ENCODE measurements at regions not wholly inside any gene's neighbourhood (a gene's known extent, or its start where the extent isn't known, plus 50 kb on each side); places are given as distances from the start of the nearest gene placed in this dataset.

GRCh38 chr11:129733981-129734380 is 81.7 kb upstream of the TMEM45B start:
- Mint-ChIP-seq H3K27ac (ENCODE audit: unreplicated experiment) (no peak overlapping the region), H3K4me1 (ENCODE audit: low read depth, unreplicated experiment) (no peaks in the 10 kb centered on the region), H3K4me3 (ENCODE audit: unreplicated experiment) (no peak overlapping the region), H3K9me3 (ENCODE audit: unreplicated experiment) (no peaks in the 10 kb centered on the region), H3K36me3 (ENCODE audit: unreplicated experiment) (no peaks in the 10 kb centered on the region), H3K27me3 (ENCODE audit: unreplicated experiment) (peaks cover 2% of the 10 kb centered on the region)
- TF ChIP-seq CTCF (IDR thresholded peaks at IDR 0.05; ENCODE audit: partially characterized antibody, unreplicated experiment), result no peak
- DNase-seq, result no peak

DNA sequence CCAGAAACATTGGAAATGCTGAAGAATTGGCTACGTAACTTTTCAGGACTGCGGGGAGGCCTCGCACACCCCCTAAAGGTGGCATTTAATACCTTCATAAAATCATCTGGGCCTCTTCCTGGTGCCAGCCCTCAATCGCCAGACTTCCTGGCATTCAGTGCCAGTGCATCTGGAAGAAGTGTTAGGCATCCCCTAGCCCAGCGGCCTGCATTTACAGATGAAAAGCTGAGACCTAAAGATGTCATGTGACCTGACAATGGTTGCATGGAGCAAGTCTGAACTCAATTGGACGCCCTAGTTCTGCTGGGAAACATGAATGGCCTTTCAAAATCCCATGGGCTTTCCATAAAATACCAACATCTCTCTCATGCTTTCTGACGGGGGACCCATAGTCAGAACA is 81.0 kb upstream of the TMEM45B start:
- Mint-ChIP-seq H3K4me1 (ENCODE audit: low read depth, unreplicated experiment) (no peaks in the 10 kb centered on the region), H3K27ac (ENCODE audit: unreplicated experiment) (no peak overlapping the region), H3K4me3 (ENCODE audit: unreplicated experiment) (no peak overlapping the region), H3K27me3 (ENCODE audit: unreplicated experiment) (no peaks in the 10 kb centered on the region), H3K36me3 (ENCODE audit: unreplicated experiment) (no peaks in the 10 kb centered on the region), H3K9me3 (ENCODE audit: unreplicated experiment) (no peaks in the 10 kb centered on the region)
- no peak for TF ChIP-seq CTCF (IDR thresholded peaks at IDR 0.05; ENCODE audit: partially characterized antibody, unreplicated experiment)
- DNase-seq, result no peak

DNA sequence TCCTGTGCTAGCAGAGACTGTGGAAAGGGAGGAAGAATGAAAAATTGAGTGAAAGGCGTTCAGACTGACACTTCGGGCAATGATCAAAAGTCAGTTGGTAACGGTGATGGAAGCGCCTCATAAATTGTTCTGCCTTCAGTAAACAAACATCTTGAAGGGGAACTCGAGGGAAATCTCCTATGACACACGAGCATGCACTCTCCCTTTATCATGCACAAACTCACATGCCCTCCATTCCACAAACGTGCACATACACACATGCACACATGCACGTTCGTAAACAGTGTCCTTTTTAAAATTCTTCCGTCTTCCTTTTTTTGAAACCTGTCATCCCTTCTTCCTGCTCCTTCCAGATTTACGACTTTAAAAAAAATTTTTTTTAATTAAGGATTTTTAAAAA is 77.8 kb upstream of the TMEM45B start:
- no peak for TF ChIP-seq CTCF (IDR thresholded peaks at IDR 0.05; ENCODE audit: partially characterized antibody, unreplicated experiment)
- H3K9me3 Mint-ChIP-seq (ENCODE audit: unreplicated experiment), result no peaks in the 10 kb centered on the region
- no peaks in the 10 kb centered on the region for H3K36me3 Mint-ChIP-seq (ENCODE audit: unreplicated experiment)
- DNase-seq, result no peak
- H3K27me3 Mint-ChIP-seq (ENCODE audit: unreplicated experiment), result no peaks in the 10 kb centered on the region
- H3K4me1 Mint-ChIP-seq (ENCODE audit: low read depth, unreplicated experiment), result no peaks in the 10 kb centered on the region
- H3K27ac Mint-ChIP-seq (ENCODE audit: unreplicated experiment), result no peak overlapping the region
- no peak overlapping the region for H3K4me3 Mint-ChIP-seq (ENCODE audit: unreplicated experiment)

- no peak for DNase-seq
- H3K36me3 Mint-ChIP-seq (ENCODE audit: unreplicated experiment), result no peaks in the 10 kb centered on the region
- H3K27ac Mint-ChIP-seq (ENCODE audit: unreplicated experiment), result no peak overlapping the region
- TF ChIP-seq CTCF (IDR thresholded peaks at IDR 0.05; ENCODE audit: partially characterized antibody, unreplicated experiment), result no peak
- no peaks in the 10 kb centered on the region for H3K4me1 Mint-ChIP-seq (ENCODE audit: low read depth, unreplicated experiment)
- no peaks in the 10 kb centered on the region for H3K9me3 Mint-ChIP-seq (ENCODE audit: unreplicated experiment)
- no peak overlapping the region for H3K4me3 Mint-ChIP-seq (ENCODE audit: unreplicated experiment)
- H3K27me3 Mint-ChIP-seq (ENCODE audit: unreplicated experiment), result no peaks in the 10 kb centered on the region
Observed at GRCh38 chr11:129738242-129738641, 77.4 kb upstream of the TMEM45B start.

- no peak overlapping the region for H3K27ac Mint-ChIP-seq (ENCODE audit: unreplicated experiment)
- H3K4me3 Mint-ChIP-seq (ENCODE audit: unreplicated experiment), result no peak overlapping the region
- no peaks in the 10 kb centered on the region for H3K27me3 Mint-ChIP-seq (ENCODE audit: unreplicated experiment)
- H3K9me3 Mint-ChIP-seq (ENCODE audit: unreplicated experiment), result no peaks in the 10 kb centered on the region
- no peak for DNase-seq
- TF ChIP-seq CTCF (IDR thresholded peaks at IDR 0.05; ENCODE audit: partially characterized antibody, unreplicated experiment), result no peak
- H3K4me1 Mint-ChIP-seq (ENCODE audit: low read depth, unreplicated experiment), result no peaks in the 10 kb centered on the region
- H3K36me3 Mint-ChIP-seq (ENCODE audit: unreplicated experiment), result no peaks in the 10 kb centered on the region
Observed at GRCh38 chr11:129739339-129739738, 76.3 kb upstream of the TMEM45B start.
